HG03095 (cell line): ENCODE measurements at regions not wholly inside any gene's neighbourhood (a gene's known extent, or its start where the extent isn't known, plus 50 kb on each side); places are given as distances from the start of the nearest gene placed in this dataset.

ENCODE experiments used
- ATAC-seq: cut with Tn5 transposase; IDR thresholded peaks from one replicate; pipeline ENCODE4 v1.9.1; 2021; ENCODE audit warnings: moderate library complexity; ENCODE audit not compliant: unreplicated experiment

GRCh38 chr3:35946121-35946853 lies 307.0 kb downstream of the ARPP21 start:
- no peak for ATAC-seq

- no peak for ATAC-seq
Observed at GRCh38 chr3:35946854-35947515, 307.7 kb downstream of the ARPP21 start.

GRCh38 chr3:35950021-35950420 lies 310.7 kb downstream of the ARPP21 start:
- ATAC-seq, result no peak

- ATAC-seq, result no peak
Observed at GRCh38 chr3:35954413-35954812, 315.1 kb downstream of the ARPP21 start.

GRCh38 chr3:35965908-35966307 lies 326.6 kb downstream of the ARPP21 start:
- no peak for ATAC-seq

- no peak for ATAC-seq
Observed at GRCh38 chr3:35966629-35967464, 327.5 kb downstream of the ARPP21 start.

- ATAC-seq, result no peak
Observed at GRCh38 chr3:35968043-35968622, 328.8 kb downstream of the ARPP21 start.

- ATAC-seq, result no peak
Observed at GRCh38 chr3:35969406-35969805, 330.1 kb downstream of the ARPP21 start.

- no peak for ATAC-seq
Observed at GRCh38 chr3:35970793-35971192, 331.5 kb downstream of the ARPP21 start.

GRCh38 chr3:35971686-35972085 lies 332.4 kb downstream of the ARPP21 start:
- ATAC-seq, result no peak

- ATAC-seq, result no peak
Observed at GRCh38 chr3:35974872-35975271, 335.5 kb downstream of the ARPP21 start.

GRCh38 chr3:35986161-35986560 lies 346.8 kb downstream of the ARPP21 start:
- ATAC-seq, result no peak

GRCh38 chr3:35987386-35987785 lies 348.1 kb downstream of the ARPP21 start:
- ATAC-seq, result no peak

- ATAC-seq, result no peak
Observed at GRCh38 chr3:35992041-35992440, 352.7 kb downstream of the ARPP21 start.

GRCh38 chr3:36011791-36012190 lies 368.5 kb upstream of the STAC start:
- no peak for ATAC-seq

- ATAC-seq, result no peak
Observed at GRCh38 chr3:36013425-36013824, 366.9 kb upstream of the STAC start.

- ATAC-seq, result no peak
Observed at GRCh38 chr3:36025232-36025631, 355.1 kb upstream of the STAC start.

- no peak for ATAC-seq
Observed at GRCh38 chr3:36032180-36033047, 347.9 kb upstream of the STAC start.

- no peak for ATAC-seq
Observed at GRCh38 chr3:36058404-36059030, 321.8 kb upstream of the STAC start.

GRCh38 chr3:36060950-36061349 lies 319.4 kb upstream of the STAC start:
- no peak for ATAC-seq
